GM23338 (cell line): ENCODE measurements at regions not wholly inside any gene's neighbourhood (a gene's known extent, or its start where the extent isn't known, plus 50 kb on each side); places are given as distances from the start of the nearest gene placed in this dataset.

ENCODE experiments used
- ATAC-seq: fragments of 200-7000 bp; cut with Tn5 transposase; 3 replicates; pipeline ENCODE4 v1.9.1; 2020
- DNase-seq: peaks from one replicate; pipeline ENCODE4 v3.0.0-alpha.2; 2015; ENCODE audit warnings: low spot score
- H2AFZ ChIP-seq: fragments of 200-600 bp; sonication (generic); 2 replicates; pipeline ENCODE4 v1.8.0; 2016; ENCODE audit warnings: antibody characterized with exemption, mild to moderate bottlenecking, moderate library complexity
- H3F3A ChIP-seq: fragments of 200-600 bp; sonication (generic); replicated peaks from 2 replicates; pipeline ENCODE4 v1.8.0; 2017; ENCODE audit warnings: antibody characterized with exemption, mixed run types, low read depth
- H3K27ac ChIP-seq: fragments of 200-600 bp; sonication (generic); 2 replicates; pipeline ENCODE4 v1.6.1; 2016; ENCODE audit warnings: low read depth
- H3K27me3 ChIP-seq: fragments of 200-600 bp; sonication (generic); 2 replicates; pipeline ENCODE4 v1.8.0; 2016; ENCODE audit warnings: mild to moderate bottlenecking, mixed run types, moderate library complexity; ENCODE audit not compliant: insufficient read depth
- H3K36me3 ChIP-seq: fragments of 200-600 bp; sonication (generic); 2 replicates; pipeline ENCODE4 v1.8.0; 2016; ENCODE audit warnings: mild to moderate bottlenecking; ENCODE audit not compliant: insufficient read depth
- H3K4me1 ChIP-seq: fragments of 200-600 bp; sonication (generic); 2 replicates; pipeline ENCODE4 v1.8.0; 2016; ENCODE audit warnings: mild to moderate bottlenecking, moderate library complexity; ENCODE audit not compliant: insufficient read depth
- H3K4me2 ChIP-seq: fragments of 200-600 bp; sonication (generic); 2 replicates; pipeline ENCODE4 v1.7.1; 2017; ENCODE audit warnings: mixed run types
- H3K4me3 ChIP-seq: fragments of 200-600 bp; sonication (generic); 2 replicates; pipeline ENCODE4 v1.6.1; 2016; ENCODE audit warnings: mixed run types
- H3K79me2 ChIP-seq: fragments of 200-600 bp; sonication (generic); replicated peaks from 2 replicates; pipeline ENCODE4 v1.8.0; 2017; ENCODE audit warnings: mild to moderate bottlenecking; ENCODE audit not compliant: insufficient read depth
- H3K9me2 ChIP-seq: fragments of 200-600 bp; sonication (generic); 2 replicates; pipeline ENCODE4 v1.8.0; 2017; ENCODE audit not compliant: insufficient read depth
- H4K20me1 ChIP-seq: fragments of 200-600 bp; sonication (generic); replicated peaks from 2 replicates; pipeline ENCODE4 v1.8.0; 2017; ENCODE audit warnings: mild to moderate bottlenecking; ENCODE audit not compliant: insufficient read depth
- H3K27ac Mint-ChIP-seq: 2 replicates; pipeline ENCODE4 v1.8.0; 2020; ENCODE audit warnings: inconsistent platforms, mild to moderate bottlenecking, moderate library complexity, mixed read lengths
- H3K27me3 Mint-ChIP-seq: 3 replicates; pipeline ENCODE4 v1.8.0; 2022; ENCODE audit warnings: low read depth, mild to moderate bottlenecking, moderate library complexity, mixed read lengths, inconsistent platforms; ENCODE audit not compliant: insufficient read depth, poor library complexity
- H3K36me3 Mint-ChIP-seq: 3 replicates; pipeline ENCODE4 v1.8.0; 2021; ENCODE audit warnings: low read depth, mild to moderate bottlenecking, inconsistent platforms, moderate library complexity, mixed read lengths
- H3K4me1 Mint-ChIP-seq: 3 replicates; pipeline ENCODE4 v1.8.0; 2020; ENCODE audit warnings: mild to moderate bottlenecking, inconsistent platforms, mixed read lengths
- H3K4me3 Mint-ChIP-seq: 3 replicates; pipeline ENCODE4 v1.8.0; 2021; ENCODE audit warnings: moderate library complexity, mild to moderate bottlenecking, inconsistent platforms, mixed read lengths
- H3K9me3 Mint-ChIP-seq: 3 replicates; pipeline ENCODE4 v1.8.0; 2020; ENCODE audit warnings: moderate library complexity, mild to moderate bottlenecking, inconsistent platforms, mixed read lengths
- ETS1 ChIP-seq: IDR thresholded peaks from 2 replicates; pipeline ENCODE4 v1.6.1; 2016; ENCODE audit warnings: antibody characterized with exemption
- EZH2 ChIP-seq: fragments of 200-600 bp; sonication (generic); IDR thresholded peaks from one replicate; pipeline ENCODE4 v1.8.0; 2017; ENCODE audit warnings: antibody characterized with exemption, mild to moderate bottlenecking, low read depth; ENCODE audit not compliant: unreplicated experiment
- EZH2phosphoT487 ChIP-seq: fragments of 200-600 bp; sonication (generic); IDR thresholded peaks from one replicate; pipeline ENCODE4 v1.8.1; 2018; ENCODE audit warnings: antibody characterized with exemption; ENCODE audit not compliant: unreplicated experiment
- JUNB ChIP-seq: IDR thresholded peaks from one replicate; pipeline ENCODE4 v1.6.1; 2016; ENCODE audit warnings: antibody characterized with exemption; ENCODE audit not compliant: unreplicated experiment
- NANOG ChIP-seq: IDR thresholded peaks from 2 replicates; pipeline ENCODE4 v1.6.1; 2016; ENCODE audit warnings: antibody characterized with exemption, borderline replicate concordance
- POLR2AphosphoS5 ChIP-seq: IDR thresholded peaks from 2 replicates; pipeline ENCODE4 v1.6.1; 2016; ENCODE audit warnings: antibody characterized with exemption, low read depth
- STAT1 ChIP-seq: IDR thresholded peaks from one replicate; pipeline ENCODE4 v1.6.1; 2016; ENCODE audit warnings: antibody characterized with exemption; ENCODE audit not compliant: unreplicated experiment
- ZNF331 ChIP-seq: fragments of 250-450 bp; sonication (Bioruptor Pico); IDR thresholded peaks from 2 replicates; pipeline ENCODE4 v1.5.0; 2020; ENCODE audit warnings: low read depth, mild to moderate bottlenecking, moderate library complexity
- ZNF462 ChIP-seq: fragments of 250-450 bp; sonication (Bioruptor Pico); IDR thresholded peaks from 2 replicates; pipeline ENCODE4 v1.5.0; 2020; ENCODE audit warnings: mild to moderate bottlenecking, moderate library complexity
- TF ChIP-seq, protein P1 (sequence below): IDR thresholded peaks from one replicate; pipeline ENCODE4 v1.6.1; 2018; ENCODE audit warnings: antibody characterized with exemption; ENCODE audit not compliant: unreplicated experiment

DNA sequence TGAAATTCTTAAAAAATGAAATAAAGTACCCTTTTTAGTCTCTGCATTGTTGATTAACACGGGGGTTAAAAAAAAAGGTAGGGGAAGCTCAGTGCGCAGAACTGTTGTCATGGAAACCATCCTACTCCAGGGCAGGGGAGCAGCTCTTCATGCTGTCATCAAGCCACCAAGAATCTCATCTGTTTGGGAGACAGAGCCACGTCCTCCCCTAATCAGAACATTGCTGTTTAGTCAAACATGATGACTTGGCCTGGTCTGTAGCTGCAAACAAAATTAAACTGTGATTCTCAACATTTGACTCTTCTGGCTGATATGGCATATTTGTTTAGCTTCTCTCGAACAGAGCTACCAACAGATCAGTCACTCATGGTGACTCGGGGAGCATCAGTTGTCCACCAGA, 254.4 kb upstream of the KLF14 start (continued):
- TF ChIP-seq ZNF462 (no peak), JUNB (no peak), EZH2 (no peak), ETS1 (no peak), ZNF331 (CRISPR knock-in tag) (no peak), EZH2phosphoT487 (no peak)

DNA sequence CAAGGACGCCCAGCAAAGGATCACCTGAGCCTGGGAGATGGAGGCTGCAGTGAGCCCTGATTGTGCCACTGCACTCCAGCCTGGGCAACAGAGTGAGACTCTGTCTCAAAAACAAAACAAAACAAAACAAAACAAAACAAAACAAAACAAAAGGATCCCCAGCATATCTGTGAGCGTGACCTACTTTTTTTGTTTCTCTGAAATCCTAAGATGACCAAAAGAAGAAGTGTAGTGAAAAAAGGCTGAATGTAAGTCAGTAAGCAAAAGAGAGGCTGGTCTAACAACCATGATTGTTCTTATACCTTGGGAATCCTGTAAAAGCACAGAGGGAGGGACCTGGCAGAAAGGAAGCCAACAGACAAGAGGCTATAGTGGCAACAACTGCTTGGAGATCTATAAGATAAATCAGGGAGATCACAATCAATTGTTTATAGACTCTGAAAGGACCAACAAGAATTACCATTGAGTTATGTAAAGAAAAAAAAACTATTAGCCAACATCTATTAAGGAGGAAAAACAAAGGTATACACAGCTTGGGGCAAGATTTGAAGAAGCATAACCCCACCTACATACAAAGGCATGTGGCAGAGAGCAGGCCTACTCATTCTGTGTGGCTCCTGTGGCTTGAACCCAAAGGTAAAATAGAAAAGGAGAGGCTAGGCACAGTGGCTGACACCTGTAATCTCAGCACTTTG, 255.2 kb upstream of the KLF14 start:
- Histone ChIP-seq H3K36me3 (no peaks in the 10 kb centered on the region; the same call in none of the 2 replicates), H2AFZ (no peak overlapping the region), H3K4me3 (no peak overlapping the region), H3K27ac (peak overlapping the region; percentile 55; the same call in 1 of the 2 replicates), H3K79me2 (peaks cover 6% of the 10 kb centered on the region), H3K4me1 (no peaks in the 10 kb centered on the region), H3K4me2 (no peak overlapping the region), H3K27me3 (no peaks in the 10 kb centered on the region), H3F3A (no peaks in the 10 kb centered on the region; the same call in 1 of the 2 replicates), H3K9me2 (no peaks in the 10 kb centered on the region), H4K20me1 (peaks cover 7% of the 10 kb centered on the region)
- DNase-seq = no peak
- Mint-ChIP-seq H3K4me3 (no peak overlapping the region), H3K9me3 (no peaks in the 10 kb centered on the region), H3K27me3 (peaks cover 2% of the 10 kb centered on the region), H3K36me3 (no peaks in the 10 kb centered on the region), H3K4me1 (peaks cover 14% of the 10 kb centered on the region), H3K27ac (no peak overlapping the region)
- no peak for ATAC-seq
- TF ChIP-seq, protein P1, sequence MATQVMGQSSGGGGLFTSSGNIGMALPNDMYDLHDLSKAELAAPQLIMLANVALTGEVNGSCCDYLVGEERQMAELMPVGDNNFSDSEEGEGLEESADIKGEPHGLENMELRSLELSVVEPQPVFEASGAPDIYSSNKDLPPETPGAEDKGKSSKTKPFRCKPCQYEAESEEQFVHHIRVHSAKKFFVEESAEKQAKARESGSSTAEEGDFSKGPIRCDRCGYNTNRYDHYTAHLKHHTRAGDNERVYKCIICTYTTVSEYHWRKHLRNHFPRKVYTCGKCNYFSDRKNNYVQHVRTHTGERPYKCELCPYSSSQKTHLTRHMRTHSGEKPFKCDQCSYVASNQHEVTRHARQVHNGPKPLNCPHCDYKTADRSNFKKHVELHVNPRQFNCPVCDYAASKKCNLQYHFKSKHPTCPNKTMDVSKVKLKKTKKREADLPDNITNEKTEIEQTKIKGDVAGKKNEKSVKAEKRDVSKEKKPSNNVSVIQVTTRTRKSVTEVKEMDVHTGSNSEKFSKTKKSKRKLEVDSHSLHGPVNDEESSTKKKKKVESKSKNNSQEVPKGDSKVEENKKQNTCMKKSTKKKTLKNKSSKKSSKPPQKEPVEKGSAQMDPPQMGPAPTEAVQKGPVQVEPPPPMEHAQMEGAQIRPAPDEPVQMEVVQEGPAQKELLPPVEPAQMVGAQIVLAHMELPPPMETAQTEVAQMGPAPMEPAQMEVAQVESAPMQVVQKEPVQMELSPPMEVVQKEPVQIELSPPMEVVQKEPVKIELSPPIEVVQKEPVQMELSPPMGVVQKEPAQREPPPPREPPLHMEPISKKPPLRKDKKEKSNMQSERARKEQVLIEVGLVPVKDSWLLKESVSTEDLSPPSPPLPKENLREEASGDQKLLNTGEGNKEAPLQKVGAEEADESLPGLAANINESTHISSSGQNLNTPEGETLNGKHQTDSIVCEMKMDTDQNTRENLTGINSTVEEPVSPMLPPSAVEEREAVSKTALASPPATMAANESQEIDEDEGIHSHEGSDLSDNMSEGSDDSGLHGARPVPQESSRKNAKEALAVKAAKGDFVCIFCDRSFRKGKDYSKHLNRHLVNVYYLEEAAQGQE = no peak
- TF ChIP-seq NANOG = no peak
- no peak for TF ChIP-seq STAT1
- no peak for TF ChIP-seq ZNF331 (CRISPR knock-in tag)
- no peak for TF ChIP-seq EZH2
- no peak for TF ChIP-seq POLR2AphosphoS5
